Glutamatergic neuron (in vitro differentiated cells): ENCODE measurements at regions not wholly inside any gene's neighbourhood (a gene's known extent, or its start where the extent isn't known, plus 50 kb on each side); places are given as distances from the start of the nearest gene placed in this dataset.
A peak's percentile ranks its signal among the peaks of the same experiment; 100 is the strongest.
"Not testable (repeated sequence)": the region's sequence is repeated elsewhere in the genome, so short reads cannot be mapped to it uniquely, and the experiment has no call there.

ENCODE experiments used
- DNase-seq: peaks from one replicate; pipeline ENCODE4 v3.0.0; 2022
- H3K27ac Mint-ChIP-seq: one replicate; pipeline ENCODE4 v1.8.0; 2020; ENCODE audit warnings: mild to moderate bottlenecking, mixed read lengths, inconsistent platforms; ENCODE audit not compliant: unreplicated experiment
- H3K27me3 Mint-ChIP-seq: one replicate; pipeline ENCODE4 v1.8.0; 2020; ENCODE audit warnings: mild to moderate bottlenecking, moderate library complexity, mixed read lengths, inconsistent platforms; ENCODE audit not compliant: unreplicated experiment
- H3K36me3 Mint-ChIP-seq: one replicate; pipeline ENCODE4 v1.8.0; 2020; ENCODE audit warnings: mild to moderate bottlenecking, mixed read lengths, inconsistent platforms; ENCODE audit not compliant: unreplicated experiment
- H3K4me1 Mint-ChIP-seq: one replicate; pipeline ENCODE4 v1.8.0; 2020; ENCODE audit warnings: mild to moderate bottlenecking, low read depth, mixed read lengths, inconsistent platforms; ENCODE audit not compliant: unreplicated experiment
- H3K4me3 Mint-ChIP-seq: one replicate; pipeline ENCODE4 v1.8.0; 2020; ENCODE audit warnings: mild to moderate bottlenecking, mixed read lengths, inconsistent platforms; ENCODE audit not compliant: unreplicated experiment
- H3K9me3 Mint-ChIP-seq: one replicate; pipeline ENCODE4 v1.8.0; 2020; ENCODE audit warnings: mild to moderate bottlenecking, moderate library complexity, mixed read lengths, inconsistent platforms; ENCODE audit not compliant: unreplicated experiment
- TF ChIP-seq, protein P1 (sequence below): fragments of 200-600 bp; sonication (generic); IDR thresholded peaks from one replicate; pipeline ENCODE4 v1.5.0; 2021; ENCODE audit not compliant: partially characterized antibody, unreplicated experiment

DNA sequence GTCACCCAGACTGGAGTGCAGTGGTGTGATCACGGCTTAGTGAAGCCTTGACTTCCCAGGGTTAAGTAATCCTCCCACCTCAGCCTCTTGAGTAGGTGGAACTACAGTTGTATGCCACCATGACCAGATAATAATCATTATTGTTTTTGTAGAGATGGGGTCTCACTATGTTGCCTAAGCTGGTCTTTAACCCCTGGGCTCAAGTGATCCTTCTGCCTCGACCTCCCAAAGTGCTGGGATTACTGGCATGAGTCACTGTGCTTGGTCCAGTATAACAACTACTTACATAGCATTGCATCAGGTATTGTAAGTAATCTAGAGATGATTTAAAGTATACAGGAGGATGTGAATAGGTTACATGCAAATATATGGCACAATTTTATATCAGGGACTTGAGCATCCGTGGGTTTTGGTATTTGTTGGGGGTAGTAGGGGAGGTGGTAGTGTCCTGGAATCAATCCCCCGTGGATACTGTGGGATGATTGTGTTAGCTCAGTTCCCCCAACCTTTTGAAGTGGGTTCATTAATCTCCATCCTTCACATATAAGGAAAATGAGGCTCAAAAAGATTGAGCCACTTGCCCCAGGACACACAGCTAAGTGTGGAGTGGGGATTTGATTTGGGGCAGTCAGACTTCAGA is 61.4 kb upstream of the CNIH3 start:
- Mint-ChIP-seq H3K27ac (no peak overlapping the region), H3K36me3 (no peaks in the 10 kb centered on the region), H3K4me3 (no peak overlapping the region), H3K27me3 (no peaks in the 10 kb centered on the region), H3K4me1 (no peaks in the 10 kb centered on the region), H3K9me3 (peaks cover 2% of the 10 kb centered on the region)
- DNase-seq: no peak
- TF ChIP-seq, protein P1, sequence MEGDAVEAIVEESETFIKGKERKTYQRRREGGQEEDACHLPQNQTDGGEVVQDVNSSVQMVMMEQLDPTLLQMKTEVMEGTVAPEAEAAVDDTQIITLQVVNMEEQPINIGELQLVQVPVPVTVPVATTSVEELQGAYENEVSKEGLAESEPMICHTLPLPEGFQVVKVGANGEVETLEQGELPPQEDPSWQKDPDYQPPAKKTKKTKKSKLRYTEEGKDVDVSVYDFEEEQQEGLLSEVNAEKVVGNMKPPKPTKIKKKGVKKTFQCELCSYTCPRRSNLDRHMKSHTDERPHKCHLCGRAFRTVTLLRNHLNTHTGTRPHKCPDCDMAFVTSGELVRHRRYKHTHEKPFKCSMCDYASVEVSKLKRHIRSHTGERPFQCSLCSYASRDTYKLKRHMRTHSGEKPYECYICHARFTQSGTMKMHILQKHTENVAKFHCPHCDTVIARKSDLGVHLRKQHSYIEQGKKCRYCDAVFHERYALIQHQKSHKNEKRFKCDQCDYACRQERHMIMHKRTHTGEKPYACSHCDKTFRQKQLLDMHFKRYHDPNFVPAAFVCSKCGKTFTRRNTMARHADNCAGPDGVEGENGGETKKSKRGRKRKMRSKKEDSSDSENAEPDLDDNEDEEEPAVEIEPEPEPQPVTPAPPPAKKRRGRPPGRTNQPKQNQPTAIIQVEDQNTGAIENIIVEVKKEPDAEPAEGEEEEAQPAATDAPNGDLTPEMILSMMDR: no peak

DNA sequence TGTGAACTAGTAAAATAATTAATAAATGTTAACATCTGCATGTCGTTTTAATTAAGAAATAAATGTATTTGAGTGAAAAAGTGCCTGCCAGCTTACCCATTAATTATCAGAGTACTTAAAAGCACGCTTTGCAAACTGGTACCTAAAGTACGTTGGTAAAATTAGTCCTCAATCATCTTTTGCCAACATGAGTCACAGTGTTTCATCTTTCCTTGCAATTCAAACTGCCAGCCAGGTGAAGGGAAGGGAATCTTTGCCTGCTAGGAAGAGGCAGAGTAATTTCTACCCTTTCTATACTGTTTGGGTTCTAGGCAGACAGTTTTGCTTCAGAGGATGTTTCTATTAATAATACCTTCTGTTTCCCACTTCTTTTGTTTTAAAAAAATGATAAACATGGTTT is 57.2 kb upstream of the CNIH3 start:
- no peak for DNase-seq
- H3K4me3 Mint-ChIP-seq: no peak overlapping the region
- no peak overlapping the region for H3K27ac Mint-ChIP-seq
- H3K9me3 Mint-ChIP-seq: peaks cover 2% of the 10 kb centered on the region
- peaks cover 9% of the 10 kb centered on the region for H3K4me1 Mint-ChIP-seq
- TF ChIP-seq, protein P1: no peak
- peaks cover 17% of the 10 kb centered on the region for H3K36me3 Mint-ChIP-seq
- no peaks in the 10 kb centered on the region for H3K27me3 Mint-ChIP-seq

DNA sequence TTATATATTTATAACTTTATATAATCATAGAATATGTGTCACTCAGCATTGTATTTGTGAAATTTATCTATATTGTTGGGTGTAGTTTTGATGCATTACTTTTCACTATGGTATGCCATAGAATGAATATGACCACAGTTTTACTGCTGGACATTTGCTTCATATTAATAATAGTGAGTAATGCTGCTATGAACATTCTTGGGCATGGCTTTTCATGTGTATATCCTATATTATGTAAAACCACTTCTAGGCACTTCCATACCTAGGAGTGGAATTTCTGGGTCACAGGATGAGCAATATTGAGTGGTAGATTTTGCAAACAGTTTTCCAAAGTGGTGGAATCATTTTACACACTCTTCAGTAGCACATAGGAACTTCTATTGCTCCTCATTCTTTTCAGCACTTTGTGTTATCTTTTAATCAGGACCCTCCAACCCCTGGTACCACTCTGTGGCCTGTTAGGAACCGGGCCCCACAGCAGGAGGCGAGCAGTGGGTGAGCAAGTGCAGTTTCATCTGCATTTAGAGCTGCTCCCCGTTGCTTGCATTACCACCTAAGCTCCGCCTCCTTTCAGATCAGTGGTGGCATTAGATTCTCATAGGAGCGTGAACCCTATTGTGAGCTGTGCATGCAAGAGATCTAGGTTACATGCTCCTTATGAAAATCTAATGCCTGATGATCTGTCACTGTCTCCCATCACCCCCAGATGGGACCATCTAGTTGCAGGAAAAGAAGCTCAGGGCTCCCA is 56.0 kb upstream of the CNIH3 start:
- H3K4me3 Mint-ChIP-seq: no peak overlapping the region
- H3K27ac Mint-ChIP-seq: no peak overlapping the region
- H3K9me3 Mint-ChIP-seq: peaks cover 6% of the 10 kb centered on the region
- DNase-seq: no peak
- peaks cover 18% of the 10 kb centered on the region for H3K4me1 Mint-ChIP-seq
- TF ChIP-seq, protein P1: no peak
- peaks cover 17% of the 10 kb centered on the region for H3K36me3 Mint-ChIP-seq
- H3K27me3 Mint-ChIP-seq: peaks cover 3% of the 10 kb centered on the region

- Mint-ChIP-seq H3K4me1 (peaks cover 23% of the 10 kb centered on the region), H3K36me3 (peaks cover 17% of the 10 kb centered on the region), H3K27ac (peak overlapping the region; percentile 62)
- not testable (repeated sequence) for H3K4me3 Mint-ChIP-seq, H3K9me3 Mint-ChIP-seq, DNase-seq, H3K27me3 Mint-ChIP-seq
Measured at GRCh38 chr1:224562881-224563280, 53.2 kb upstream of the CNIH3 start.

DNA sequence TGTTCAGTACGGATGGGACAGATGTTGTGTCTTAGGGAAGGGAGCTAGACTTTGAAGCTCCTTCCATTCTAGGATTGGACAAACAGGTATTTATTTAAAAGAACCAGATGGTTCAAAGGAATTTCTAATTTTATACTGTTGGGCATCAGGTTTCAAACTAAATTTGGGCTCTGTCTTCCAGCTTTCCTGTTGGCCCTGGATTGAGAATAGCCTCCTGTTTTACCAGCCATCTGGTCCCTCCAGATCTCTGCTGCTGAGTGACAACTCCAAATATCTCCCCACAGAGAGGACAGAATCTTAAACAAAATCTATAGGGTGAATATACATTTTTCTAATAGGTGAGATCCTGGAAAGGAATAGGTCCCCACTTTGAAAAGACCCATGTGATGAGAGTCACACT is 52.5 kb upstream of the CNIH3 start:
- TF ChIP-seq, protein P1: no peak
- H3K27me3 Mint-ChIP-seq: peaks cover 7% of the 10 kb centered on the region
- H3K4me3 Mint-ChIP-seq: no peak overlapping the region

More for the DNA sequence above, 52.5 kb upstream of the CNIH3 start:
- Mint-ChIP-seq H3K36me3 (peaks cover 17% of the 10 kb centered on the region), H3K27ac (no peak overlapping the region), H3K4me1 (peaks cover 23% of the 10 kb centered on the region), H3K9me3 (peaks cover 4% of the 10 kb centered on the region)
- no peak for DNase-seq
